ENCODE measurements at regions not wholly inside any gene's neighbourhood (a gene's known extent, or its start where the extent isn't known, plus 50 kb on each side); places are given as distances from the start of the nearest gene placed in this dataset.

DNA sequence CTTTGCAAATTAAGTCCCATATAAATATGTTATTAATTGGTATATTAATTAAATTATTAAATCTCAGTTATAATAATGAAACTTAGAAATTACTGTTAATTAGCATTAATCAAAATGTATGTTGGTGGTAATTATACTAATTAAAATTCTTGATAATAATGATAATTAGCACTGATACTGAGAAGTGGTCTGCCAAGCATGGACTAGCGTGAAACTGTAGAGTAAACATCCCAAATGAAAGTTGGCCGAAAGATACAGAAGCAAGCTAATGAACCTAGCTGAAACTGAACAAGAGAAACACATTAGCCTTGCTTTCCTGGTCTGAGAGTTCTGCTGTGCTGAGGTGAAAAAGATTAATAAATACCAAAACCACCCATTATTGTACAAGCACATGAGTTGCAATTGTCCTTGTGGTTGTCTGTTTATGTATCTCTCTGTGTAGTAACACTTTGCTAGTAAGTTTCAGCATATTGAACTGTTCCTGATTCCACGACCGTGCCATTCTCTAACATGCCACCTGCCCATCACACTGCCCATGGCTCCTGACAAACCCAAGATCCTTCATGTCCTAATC, 341.8 kb downstream of the PLPP3 start:
- TF ChIP-seq, protein P1, sequence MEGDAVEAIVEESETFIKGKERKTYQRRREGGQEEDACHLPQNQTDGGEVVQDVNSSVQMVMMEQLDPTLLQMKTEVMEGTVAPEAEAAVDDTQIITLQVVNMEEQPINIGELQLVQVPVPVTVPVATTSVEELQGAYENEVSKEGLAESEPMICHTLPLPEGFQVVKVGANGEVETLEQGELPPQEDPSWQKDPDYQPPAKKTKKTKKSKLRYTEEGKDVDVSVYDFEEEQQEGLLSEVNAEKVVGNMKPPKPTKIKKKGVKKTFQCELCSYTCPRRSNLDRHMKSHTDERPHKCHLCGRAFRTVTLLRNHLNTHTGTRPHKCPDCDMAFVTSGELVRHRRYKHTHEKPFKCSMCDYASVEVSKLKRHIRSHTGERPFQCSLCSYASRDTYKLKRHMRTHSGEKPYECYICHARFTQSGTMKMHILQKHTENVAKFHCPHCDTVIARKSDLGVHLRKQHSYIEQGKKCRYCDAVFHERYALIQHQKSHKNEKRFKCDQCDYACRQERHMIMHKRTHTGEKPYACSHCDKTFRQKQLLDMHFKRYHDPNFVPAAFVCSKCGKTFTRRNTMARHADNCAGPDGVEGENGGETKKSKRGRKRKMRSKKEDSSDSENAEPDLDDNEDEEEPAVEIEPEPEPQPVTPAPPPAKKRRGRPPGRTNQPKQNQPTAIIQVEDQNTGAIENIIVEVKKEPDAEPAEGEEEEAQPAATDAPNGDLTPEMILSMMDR (IDR thresholded peaks at IDR 0.05) = no peak
- no peak for TF ChIP-seq ZFX (IDR thresholded peaks at IDR 0.05; ENCODE audit: borderline replicate concordance)

All from 22Rv1 (cell line).